ENCODE measurements at regions not wholly inside any gene's neighbourhood (a gene's known extent, or its start where the extent isn't known, plus 50 kb on each side); places are given as distances from the start of the nearest gene placed in this dataset.
"Not testable (repeated sequence)": the region's sequence is repeated elsewhere in the genome, so short reads cannot be mapped to it uniquely, and the experiment has no call there.

GRCh38 chr4:138891631-138892031 is 124.0 kb upstream of the NOCT start:
- no peak for DNase-seq

GRCh38 chr4:138890891-138891570 is 124.5 kb upstream of the NOCT start:
- DNase-seq, result no peak

DNA sequence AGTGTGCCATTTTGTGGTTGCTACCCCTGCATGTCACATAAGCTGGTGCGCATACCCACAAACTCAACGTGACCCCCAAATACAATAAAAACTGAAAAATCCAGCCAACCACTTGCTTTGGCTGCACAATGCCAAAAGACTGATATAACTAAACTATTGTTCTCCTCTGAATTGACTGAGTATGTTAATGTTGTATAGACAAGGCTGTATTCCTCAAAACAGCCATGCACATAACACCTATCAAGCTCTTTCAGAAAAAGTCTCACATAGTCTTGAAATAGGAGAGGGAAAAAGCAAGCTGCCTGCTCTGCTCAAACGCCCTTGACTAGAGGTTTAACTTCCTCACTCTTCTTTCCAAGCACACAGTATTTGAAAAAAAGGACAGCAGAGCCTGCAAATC is 126.4 kb upstream of the NOCT start:
- DNase-seq, result no peak

- DNase-seq, result no peak
Observed at GRCh38 chr4:138887741-138888140, 127.8 kb upstream of the NOCT start.

DNA sequence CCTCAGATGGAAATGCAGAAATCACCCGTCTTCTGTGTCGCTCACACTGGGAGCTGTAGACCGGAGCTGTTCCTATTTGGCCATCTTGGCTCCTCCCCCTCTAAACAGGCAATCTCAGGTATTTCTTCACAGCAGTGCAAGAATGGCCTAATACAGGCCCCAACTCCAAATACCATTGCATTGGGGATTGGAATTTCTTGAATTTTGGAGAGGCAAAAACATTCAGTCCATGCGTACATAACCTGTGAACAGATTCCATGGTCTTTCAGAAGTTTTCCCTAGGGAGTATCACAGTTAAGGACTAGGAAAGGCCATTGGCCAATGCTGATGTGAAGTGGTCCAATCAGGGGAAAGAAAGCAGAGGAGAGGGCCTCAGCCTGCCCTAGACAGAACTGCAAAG is 128.2 kb upstream of the NOCT start:
- DNase-seq, result no peak

DNA sequence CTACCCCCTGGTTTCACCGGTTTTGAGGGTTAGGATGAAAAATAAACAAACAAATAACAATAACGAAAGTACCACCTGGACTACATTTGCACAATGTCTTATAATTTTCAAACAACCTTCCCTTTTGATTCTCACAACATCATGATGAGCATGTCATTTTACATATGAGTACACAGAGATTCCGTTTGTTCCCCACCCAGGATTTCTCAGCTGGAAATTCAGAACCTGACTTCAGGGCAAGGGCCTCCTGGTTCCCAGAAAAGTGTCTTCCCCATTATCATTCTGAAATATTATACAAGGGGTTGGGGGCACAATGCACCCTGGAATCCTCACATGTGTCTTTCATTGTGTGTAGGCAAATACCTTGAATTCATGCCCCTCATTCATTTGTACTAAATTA is 135.8 kb upstream of the NOCT start:
- DNase-seq, result no peak

DNA sequence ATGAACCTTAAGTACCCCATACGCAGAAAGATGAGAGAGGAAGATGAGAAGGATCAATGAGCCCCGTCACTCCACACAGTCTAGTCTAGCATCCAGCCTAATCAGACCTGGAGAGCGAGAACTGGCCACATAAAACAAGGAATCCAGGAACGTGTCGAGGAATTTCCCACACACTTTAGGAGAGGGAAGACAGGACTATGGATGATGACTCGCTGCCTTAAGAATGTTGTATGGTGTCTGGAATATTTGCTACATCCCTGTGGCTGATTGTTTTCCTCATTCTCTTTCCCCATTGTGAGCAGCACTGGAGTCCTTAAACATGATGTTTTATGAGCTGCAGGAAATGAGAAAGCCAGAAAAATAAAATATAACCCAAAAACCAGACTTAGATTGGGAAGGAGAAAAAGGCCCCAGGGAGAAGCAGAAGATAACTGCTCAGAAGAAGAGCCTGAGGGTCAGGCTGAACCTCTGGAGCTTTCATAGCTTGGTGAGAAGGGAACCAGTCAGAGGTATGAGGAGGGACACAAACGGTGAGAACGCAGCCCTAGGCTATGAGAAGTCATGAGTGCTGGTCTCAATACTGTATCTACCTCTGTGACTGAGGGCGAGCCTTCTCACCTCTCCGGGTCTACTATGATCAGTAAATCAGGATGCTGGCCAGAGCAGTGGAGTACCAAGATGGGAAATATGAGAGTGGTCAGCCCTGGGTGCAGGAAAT is 139.5 kb upstream of the NOCT start:
- DNase-seq, result no peak

GRCh38 chr4:138871555-138871875 is 144.1 kb upstream of the NOCT start:
- DNase-seq, result no peak

- peak; percentile 38 for DNase-seq
Observed at GRCh38 chr4:138870737-138871554, 144.6 kb upstream of the NOCT start.

GRCh38 chr4:138869631-138870030 is 145.9 kb upstream of the NOCT start:
- no peak for DNase-seq

DNA sequence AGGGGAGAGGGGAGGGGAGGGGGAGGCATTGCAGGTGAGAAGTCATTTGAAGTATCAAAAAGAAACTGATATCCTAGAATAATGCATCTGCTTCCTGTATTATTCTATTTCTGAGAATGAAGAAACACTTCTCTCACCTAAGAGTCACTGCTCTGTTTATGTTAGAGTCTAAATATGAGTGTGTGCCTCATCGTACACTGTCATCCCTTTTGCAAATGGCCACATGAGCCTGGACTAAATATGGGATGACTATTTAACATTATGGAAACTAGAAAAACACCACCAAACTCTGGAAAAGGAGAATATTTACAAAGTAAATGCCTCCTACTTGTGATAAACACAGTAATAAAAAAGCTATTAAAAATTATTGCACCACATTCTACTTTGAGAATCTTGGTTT is 146.4 kb upstream of the NOCT start:
- DNase-seq, result no peak

DNA sequence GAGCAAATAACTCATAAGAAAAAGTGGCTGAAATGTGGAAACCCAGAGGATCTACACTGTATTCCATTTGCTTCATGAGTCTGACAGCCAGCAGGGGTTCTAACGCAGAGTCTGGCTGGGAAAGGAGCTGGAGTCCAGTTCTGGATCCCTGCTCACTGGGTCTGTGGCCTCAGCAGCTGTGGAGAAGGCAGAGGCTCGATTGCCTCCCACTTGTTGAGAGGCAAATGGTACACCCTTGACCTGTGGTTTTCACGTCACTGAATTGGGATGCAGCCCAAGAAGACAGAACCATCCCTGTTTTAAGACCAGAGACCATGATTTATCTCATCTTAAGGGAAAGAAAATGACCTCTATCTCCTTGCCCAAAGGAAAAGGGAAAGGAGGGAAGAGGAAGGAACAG is 147.0 kb upstream of the NOCT start:
- DNase-seq, result no peak

DNA sequence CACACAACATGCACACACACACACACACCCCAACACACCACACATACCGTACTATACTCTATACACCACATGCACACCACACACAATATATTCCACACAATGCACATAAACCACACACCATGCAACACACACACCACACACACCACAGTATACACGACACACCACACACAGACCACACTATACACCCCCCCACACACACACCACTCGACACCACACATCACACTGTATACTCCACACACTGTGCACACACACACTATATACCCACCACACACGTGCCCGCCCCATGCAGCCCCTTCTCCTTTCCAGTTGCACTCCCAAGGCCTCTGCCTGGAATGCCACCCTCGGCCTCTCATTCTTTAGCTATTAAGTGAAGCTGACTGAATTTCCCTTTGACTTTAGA is 148.2 kb upstream of the NOCT start:
- no peak for DNase-seq

GRCh38 chr4:138866314-138866713 is 149.3 kb upstream of the NOCT start:
- no peak for DNase-seq

DNA sequence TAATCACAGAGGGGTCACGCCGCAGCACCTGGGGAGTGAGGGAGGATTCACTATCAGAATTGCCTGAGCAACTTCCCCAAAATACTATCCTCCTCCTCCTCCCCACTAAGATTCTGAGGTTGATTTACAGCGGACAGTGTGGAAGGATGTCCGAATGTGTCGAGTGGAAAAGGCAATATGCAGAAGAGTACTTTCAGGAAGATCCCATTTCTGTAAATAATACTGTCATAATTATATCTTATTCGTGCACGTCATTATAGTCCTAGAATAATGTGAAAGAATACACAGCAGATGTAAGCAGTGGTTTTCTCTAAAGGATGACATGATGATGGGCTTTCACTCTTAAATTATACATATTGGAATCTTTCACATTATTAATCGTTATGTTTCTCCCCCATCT is 149.8 kb upstream of the NOCT start:
- DNase-seq, result no peak

- DNase-seq, result no peak
Observed at GRCh38 chr4:138864961-138865720, 150.4 kb upstream of the NOCT start.

DNA sequence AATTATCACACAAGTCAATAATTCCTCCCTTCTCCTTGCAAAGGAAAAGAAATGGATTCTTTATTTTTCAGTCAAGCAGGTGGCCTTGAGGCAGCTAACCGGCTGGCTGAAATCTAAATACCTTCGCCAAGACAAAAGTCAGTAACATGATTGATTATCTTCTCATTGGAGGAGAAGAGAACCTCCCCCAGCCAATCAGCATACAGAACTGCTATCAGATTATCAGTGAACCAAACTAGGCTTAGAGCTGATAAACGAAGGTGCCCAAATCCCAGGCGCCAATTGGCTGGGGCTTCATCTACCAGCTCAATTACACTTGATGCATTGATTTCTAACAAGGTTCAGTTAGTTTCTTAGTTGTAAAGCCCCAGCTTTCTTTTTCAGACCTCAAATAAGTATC is 152.4 kb upstream of the NOCT start:
- DNase-seq, result no peak

DNA sequence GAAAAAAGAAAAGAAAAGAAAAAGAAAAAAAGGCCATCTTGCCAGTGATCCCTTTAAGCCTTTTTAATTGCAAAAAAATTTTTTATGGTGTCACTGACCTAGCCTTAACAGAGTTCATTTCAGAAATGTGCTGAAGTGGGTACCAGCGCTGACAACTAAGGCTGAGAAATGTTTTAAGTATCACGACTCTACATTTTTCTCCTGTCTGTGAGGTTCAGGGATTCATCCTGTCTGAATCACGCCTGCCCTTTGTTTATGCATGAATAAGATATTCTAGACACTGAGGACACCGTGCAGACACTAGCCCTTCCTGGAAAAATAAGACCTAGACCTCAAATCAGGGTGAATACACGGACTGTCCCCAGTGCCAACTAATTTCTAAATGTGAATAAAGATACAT is 154.4 kb upstream of the NOCT start:
- DNase-seq, result no peak

GRCh38 chr4:138860357-138860756 is 155.2 kb upstream of the NOCT start:
- DNase-seq, result not testable (repeated sequence)

- DNase-seq, result no peak
Observed at GRCh38 chr4:138859254-138859653, 156.3 kb upstream of the NOCT start.

DNA sequence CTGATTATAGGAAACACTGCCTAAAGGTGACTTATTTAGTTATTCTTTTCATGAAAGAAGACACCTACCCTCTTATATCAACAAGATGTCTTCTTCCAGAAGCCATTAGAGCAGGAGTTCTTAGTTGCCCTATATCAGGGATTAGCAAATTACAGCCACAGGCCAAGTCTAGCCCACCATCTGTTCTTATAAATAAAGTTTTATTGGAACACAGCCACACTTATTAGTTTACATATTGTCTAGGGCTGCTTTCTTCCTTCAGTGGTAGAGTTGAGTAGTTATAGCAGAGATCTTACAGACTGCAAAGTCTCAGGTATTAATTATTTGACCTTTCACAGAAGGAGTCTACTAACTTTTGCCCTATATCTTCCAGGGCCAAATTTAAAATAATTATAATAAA is 157.2 kb upstream of the NOCT start:
- no peak for DNase-seq

GRCh38 chr4:138857416-138857815 is 158.2 kb upstream of the NOCT start:
- no peak for DNase-seq

DNA sequence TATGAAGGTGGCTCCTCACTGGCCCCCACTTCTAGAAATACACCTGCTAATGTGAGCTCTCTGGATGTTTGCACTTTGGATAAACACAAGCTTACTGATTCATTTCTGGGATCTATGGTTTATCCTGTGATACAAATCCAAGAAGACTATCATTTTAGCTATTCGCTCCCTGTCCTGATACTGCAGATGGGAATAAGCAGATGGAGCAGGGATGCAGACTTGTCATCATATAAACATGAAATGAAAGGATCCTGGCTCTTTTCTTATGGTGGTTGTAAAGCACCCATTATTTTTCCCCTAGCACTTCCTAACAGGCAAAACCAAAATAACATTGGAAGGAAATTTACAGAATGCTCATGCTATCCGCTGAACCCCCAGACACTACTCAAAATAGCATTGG is 162.9 kb upstream of the NOCT start:
- DNase-seq, result no peak
